NT2/D1 (cell line): ENCODE measurements at regions not wholly inside any gene's neighbourhood (a gene's known extent, or its start where the extent isn't known, plus 50 kb on each side); places are given as distances from the start of the nearest gene placed in this dataset.

Experiments used
- DNase-seq: peaks from one replicate; pipeline ENCODE4 v3.0.0-alpha.2; 2011; ENCODE audit warnings: low read depth, low spot score
- H3K27me3 ChIP-seq: 2 replicates; pipeline ENCODE4 v1.6.0; 2011; ENCODE audit warnings: mild to moderate bottlenecking; ENCODE audit not compliant: insufficient read length, insufficient read depth
- H3K36me3 ChIP-seq: 2 replicates; pipeline ENCODE4 v1.6.1; 2011; ENCODE audit warnings: mild to moderate bottlenecking, low read length, mixed read lengths; ENCODE audit not compliant: insufficient read depth, insufficient read length
- H3K4me1 ChIP-seq: 2 replicates; pipeline ENCODE4 v1.5.1; 2011; ENCODE audit not compliant: insufficient read depth, insufficient read length
- H3K4me3 ChIP-seq: 2 replicates; pipeline ENCODE4 v1.5.1; 2011; ENCODE audit warnings: low read depth; ENCODE audit not compliant: insufficient read length
- H3K9ac ChIP-seq: 2 replicates; pipeline ENCODE4 v1.6.0; 2011; ENCODE audit warnings: low read depth; ENCODE audit not compliant: insufficient read length
- H3K9me3 ChIP-seq: 2 replicates; pipeline ENCODE4 v1.5.1; 2011; ENCODE audit warnings: mild to moderate bottlenecking, low read length; ENCODE audit not compliant: insufficient read depth
- SUZ12 ChIP-seq: IDR thresholded peaks from 2 replicates; pipeline ENCODE4 v1.6.1; 2011; ENCODE audit not compliant: insufficient read length, insufficient read depth; ENCODE audit errors: extremely low read depth
- YY1 ChIP-seq: IDR thresholded peaks from 2 replicates; pipeline ENCODE4 v1.6.1; 2011; ENCODE audit not compliant: insufficient read length, insufficient read depth
- ZNF274 ChIP-seq: IDR thresholded peaks from 2 replicates; pipeline ENCODE4 v1.6.1; 2011; ENCODE audit warnings: mild to moderate bottlenecking, low read depth, low read length

DNA sequence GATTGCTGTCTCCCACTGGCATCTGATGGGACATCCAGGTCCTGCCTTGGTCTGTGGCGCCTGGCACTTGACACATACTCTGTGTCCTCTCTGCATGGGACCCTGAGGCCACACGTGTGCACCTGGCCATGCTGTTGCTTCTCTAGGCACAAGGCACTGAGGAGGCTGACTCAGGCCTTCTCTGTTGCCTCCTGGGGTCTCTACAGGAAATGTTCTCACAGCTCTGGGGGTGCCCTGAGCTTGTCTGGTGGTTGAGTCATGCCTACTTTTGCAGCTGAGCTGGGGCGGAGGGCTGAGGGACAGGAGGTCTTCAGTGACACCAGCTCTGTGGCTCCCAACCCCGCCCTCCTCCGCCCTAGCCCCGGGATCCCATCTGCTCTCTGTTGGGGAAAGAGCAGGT, 207.0 kb upstream of the HS6ST1 start:
- Histone ChIP-seq H3K27me3 (no peaks in the 10 kb centered on the region), H3K9ac (no peak overlapping the region), H3K9me3 (0 out of 2 replicates have a peak, but pooled peaks cover 8% of the 10 kb centered on the region), H3K4me3 (no peak overlapping the region), H3K4me1 (peaks cover 7% of the 10 kb centered on the region), H3K36me3 (no peaks in the 10 kb centered on the region)
- TF ChIP-seq YY1 (no peak), SUZ12 (no peak), ZNF274 (no peak)
- no peak for DNase-seq

DNA sequence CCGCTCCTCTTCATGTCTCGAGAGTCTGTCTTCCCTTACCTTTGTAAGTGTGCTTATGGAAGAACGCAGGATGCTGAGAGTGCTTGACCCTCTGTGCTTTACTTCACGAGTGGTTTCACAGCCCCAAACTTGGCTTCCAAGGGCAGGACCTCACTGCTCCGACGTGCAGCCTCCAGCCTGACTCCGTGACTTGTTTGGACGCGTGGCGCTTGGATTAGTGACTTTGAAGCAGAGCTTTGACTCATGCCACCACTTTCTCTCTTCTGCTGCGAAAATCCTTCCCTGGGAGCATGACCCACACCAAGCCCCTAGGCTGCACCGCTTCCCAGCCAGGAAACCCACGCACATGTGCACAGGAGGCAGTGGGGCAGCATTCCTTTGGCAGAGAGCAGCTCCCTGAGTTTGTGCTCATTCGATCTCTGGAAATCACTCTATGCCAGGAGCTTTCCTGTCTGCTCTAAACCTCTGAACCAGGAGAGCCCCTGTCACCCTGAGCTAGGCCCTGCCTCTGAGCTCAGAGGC, 207.8 kb upstream of the HS6ST1 start:
- H3K4me1 ChIP-seq, result peaks cover 7% of the 10 kb centered on the region
- no peaks in the 10 kb centered on the region for H3K36me3 ChIP-seq
- no peak for TF ChIP-seq ZNF274
- TF ChIP-seq YY1, result no peak
- TF ChIP-seq SUZ12, result no peak
- no peak overlapping the region for H3K4me3 ChIP-seq
- H3K9me3 ChIP-seq, result 0 out of 2 replicates have a peak, but pooled peaks cover 8% of the 10 kb centered on the region
- no peak for DNase-seq
- peak overlapping the region; percentile 29 for H3K9ac ChIP-seq
- H3K27me3 ChIP-seq, result no peaks in the 10 kb centered on the region

DNA sequence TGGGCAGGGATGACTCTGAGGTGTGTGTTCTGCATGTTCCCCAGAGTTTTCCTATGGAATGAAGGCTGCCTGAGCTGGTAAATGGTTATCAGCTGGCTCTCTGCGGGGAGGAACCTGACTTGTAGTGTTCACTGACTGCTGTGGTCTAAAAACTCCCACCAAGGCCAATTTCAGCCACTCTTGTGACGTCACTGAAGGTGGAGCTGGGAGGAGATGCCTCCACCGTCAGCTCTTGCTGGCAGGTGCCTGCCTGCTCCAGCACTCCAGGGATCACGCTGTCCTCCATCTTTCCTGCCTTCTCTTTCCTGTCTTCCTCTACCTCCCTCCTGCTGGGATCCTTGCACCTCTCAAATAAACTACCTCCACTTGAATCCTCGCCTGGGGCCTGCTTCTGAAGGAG, 209.5 kb upstream of the HS6ST1 start:
- TF ChIP-seq SUZ12 (no peak), YY1 (no peak), ZNF274 (no peak)

DNA sequence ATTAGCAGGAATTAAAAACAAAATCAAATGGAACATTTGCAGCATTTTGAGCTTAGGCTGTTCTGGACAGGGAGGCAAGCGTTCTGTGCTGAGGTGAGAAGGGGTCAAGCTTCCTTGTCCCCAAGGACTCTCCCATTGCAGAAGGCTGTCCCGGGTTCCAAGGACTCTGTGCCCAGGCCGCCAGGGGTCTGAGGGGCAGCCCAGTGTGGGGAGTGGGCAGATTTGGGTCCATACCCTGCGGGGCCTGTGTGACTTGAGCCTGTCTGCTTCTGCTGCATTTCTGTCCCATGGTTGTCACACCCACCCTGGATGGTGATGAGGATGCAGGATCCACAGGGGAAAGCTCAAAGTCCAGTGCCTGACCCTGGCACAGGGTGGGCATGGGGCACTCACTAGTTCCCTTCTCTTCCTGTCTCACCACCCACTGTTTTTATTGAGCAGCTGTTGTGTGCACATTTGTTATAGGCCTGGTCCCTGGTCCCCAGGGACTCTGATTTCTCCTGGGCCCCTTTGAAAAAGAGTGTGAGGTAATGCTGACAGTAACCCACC, 211.4 kb upstream of the HS6ST1 start:
- H3K4me3 ChIP-seq, result no peak overlapping the region
- no peak for TF ChIP-seq YY1
- no peak for DNase-seq
- no peaks in the 10 kb centered on the region for H3K27me3 ChIP-seq
- H3K9me3 ChIP-seq, result no peaks in the 10 kb centered on the region
- peaks cover 7% of the 10 kb centered on the region for H3K4me1 ChIP-seq
- no peaks in the 10 kb centered on the region for H3K36me3 ChIP-seq
- no peak overlapping the region for H3K9ac ChIP-seq

More for the DNA sequence above, 209.5 kb upstream of the HS6ST1 start:
- no peak for DNase-seq
- Histone ChIP-seq H3K9me3 (0 out of 2 replicates have a peak, but pooled peaks cover 8% of the 10 kb centered on the region), H3K36me3 (no peaks in the 10 kb centered on the region), H3K27me3 (no peaks in the 10 kb centered on the region), H3K4me1 (peaks cover 7% of the 10 kb centered on the region), H3K9ac (no peak overlapping the region), H3K4me3 (no peak overlapping the region)

DNA sequence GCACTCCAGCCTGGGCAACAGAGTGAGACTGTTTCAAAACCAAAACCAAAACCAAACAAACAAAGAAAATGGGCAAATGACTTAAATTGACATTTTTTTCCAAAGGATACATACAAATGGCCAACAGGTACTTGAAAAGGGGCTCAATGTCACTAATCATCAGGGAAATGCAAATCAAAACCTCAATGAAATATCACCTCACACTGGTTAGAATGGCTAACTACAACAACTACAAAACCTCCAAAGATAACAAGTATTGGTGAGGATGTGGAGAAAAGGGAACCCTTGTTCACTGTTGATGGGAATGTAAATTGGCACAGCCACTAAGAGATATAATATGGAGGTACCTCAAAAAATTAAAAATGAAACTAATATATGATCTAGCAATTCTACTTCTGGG, 213.2 kb upstream of the HS6ST1 start:
- no peak for DNase-seq
- peaks cover 4% of the 10 kb centered on the region for H3K4me1 ChIP-seq

DNA sequence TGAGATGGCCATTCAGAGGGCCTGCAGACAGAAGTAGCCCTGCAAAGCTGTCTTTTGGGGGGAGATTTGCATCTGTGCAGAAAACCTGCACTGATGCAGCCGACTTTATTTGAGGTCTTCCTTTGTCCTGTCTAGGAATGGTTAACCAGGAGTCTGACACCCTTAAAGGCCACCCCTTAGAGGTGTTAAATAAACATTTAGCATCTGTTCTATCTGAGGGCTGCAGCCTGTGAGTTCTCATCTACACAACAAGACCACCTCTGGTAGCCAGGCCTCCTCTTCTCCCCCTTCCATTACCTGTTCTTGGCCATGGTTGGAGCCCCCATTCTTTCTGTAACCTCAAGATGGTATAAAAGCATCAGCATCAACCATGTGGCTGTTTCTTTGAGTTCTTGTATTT, 214.4 kb upstream of the HS6ST1 start:
- no peaks in the 10 kb centered on the region for H3K36me3 ChIP-seq
- TF ChIP-seq YY1, result no peak
- TF ChIP-seq SUZ12, result no peak
- TF ChIP-seq ZNF274, result no peak
- H3K27me3 ChIP-seq, result no peaks in the 10 kb centered on the region
- no peak overlapping the region for H3K9ac ChIP-seq
- peaks cover 4% of the 10 kb centered on the region for H3K4me1 ChIP-seq
- no peaks in the 10 kb centered on the region for H3K9me3 ChIP-seq
- no peak overlapping the region for H3K4me3 ChIP-seq
- DNase-seq, result no peak

More for the DNA sequence above, 213.2 kb upstream of the HS6ST1 start:
- no peaks in the 10 kb centered on the region for H3K27me3 ChIP-seq
- H3K4me3 ChIP-seq, result no peak overlapping the region
- H3K36me3 ChIP-seq, result no peaks in the 10 kb centered on the region
- no peaks in the 10 kb centered on the region for H3K9me3 ChIP-seq
- no peak overlapping the region for H3K9ac ChIP-seq
- TF ChIP-seq YY1 (no peak), ZNF274 (no peak), SUZ12 (no peak)

DNA sequence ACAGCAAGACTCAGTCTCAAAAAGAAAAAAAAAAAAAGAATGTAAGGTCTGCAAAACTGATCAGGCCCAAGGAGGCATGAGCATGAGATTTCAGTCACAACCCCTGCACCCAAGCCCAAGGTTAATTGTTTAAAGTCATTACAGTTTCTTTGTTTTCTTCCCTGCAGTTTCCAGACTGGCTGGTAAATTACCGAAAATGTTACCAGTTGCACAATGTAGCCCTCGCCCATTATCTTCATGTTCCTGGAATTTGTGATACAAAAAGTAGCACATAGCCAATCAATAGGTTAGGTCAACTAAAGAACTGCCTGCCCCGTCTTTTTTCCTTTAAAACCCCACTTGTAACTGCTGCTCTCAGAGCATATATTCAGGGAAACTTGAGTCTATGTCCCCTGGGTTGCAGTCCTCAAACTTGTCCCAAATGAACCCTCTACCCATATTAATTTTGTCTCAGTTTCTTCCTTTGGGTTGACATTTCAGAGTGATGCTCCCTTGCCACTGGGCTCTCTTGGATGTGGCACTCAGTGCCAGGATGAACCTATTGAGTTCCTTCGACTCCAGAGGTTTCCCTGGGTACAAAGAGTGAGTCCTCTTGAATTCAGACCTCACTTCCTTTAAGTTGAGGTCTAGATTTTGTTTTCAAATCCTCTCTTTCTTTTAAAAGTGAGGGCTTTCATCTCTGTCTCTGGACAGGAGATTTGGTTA, 216.2 kb upstream of the HS6ST1 start:
- H3K4me3 ChIP-seq, result no peak overlapping the region
- no peak for DNase-seq
- H3K9ac ChIP-seq, result no peak overlapping the region
- no peaks in the 10 kb centered on the region for H3K27me3 ChIP-seq
- H3K9me3 ChIP-seq, result no peaks in the 10 kb centered on the region
- peaks cover 2% of the 10 kb centered on the region for H3K4me1 ChIP-seq
- no peak for TF ChIP-seq ZNF274
- no peak for TF ChIP-seq YY1
- TF ChIP-seq SUZ12, result no peak
- H3K36me3 ChIP-seq, result no peaks in the 10 kb centered on the region
